IMR-90 (cell line): ENCODE measurements at regions not wholly inside any gene's neighbourhood (a gene's known extent, or its start where the extent isn't known, plus 50 kb on each side); places are given as distances from the start of the nearest gene placed in this dataset.

Experiments
- CHD1 ChIP-seq: IDR thresholded peaks from 2 replicates; pipeline ENCODE4 v1.6.1; 2012; ENCODE audit warnings: low read depth, low read length, improper control_type of control experiment
- POLR2A ChIP-seq: IDR thresholded peaks from 2 replicates; pipeline ENCODE4 v1.6.1; 2012; ENCODE audit warnings: mild to moderate bottlenecking, low read depth, low read length
- TF ChIP-seq, protein P1 (sequence below): conservative IDR thresholded peaks from 2 replicates; pipeline ENCODE4 v1.5.1; 2012; ENCODE audit warnings: mild to moderate bottlenecking, low read depth, low read length, improper control_type of control experiment

DNA sequence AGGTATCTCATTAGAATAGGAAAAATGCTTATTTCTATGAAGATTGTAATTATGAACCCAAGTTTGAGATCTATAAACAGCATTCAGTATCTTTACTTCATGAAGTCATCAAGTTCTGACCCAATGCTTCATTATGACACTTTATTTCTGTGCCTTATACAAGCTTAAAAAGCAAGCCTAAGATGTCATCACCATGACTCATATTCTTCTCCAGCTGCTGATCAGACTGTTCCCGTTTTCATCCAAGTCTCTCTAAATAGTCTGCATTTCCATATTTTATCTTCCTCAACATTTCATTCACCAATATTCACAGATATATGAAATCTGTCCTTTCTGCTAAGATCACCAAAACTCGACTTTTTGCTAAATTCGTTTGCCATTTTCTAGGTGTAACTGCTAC is 1247.2 kb upstream of the PRR20A start:
- TF ChIP-seq, protein P1, sequence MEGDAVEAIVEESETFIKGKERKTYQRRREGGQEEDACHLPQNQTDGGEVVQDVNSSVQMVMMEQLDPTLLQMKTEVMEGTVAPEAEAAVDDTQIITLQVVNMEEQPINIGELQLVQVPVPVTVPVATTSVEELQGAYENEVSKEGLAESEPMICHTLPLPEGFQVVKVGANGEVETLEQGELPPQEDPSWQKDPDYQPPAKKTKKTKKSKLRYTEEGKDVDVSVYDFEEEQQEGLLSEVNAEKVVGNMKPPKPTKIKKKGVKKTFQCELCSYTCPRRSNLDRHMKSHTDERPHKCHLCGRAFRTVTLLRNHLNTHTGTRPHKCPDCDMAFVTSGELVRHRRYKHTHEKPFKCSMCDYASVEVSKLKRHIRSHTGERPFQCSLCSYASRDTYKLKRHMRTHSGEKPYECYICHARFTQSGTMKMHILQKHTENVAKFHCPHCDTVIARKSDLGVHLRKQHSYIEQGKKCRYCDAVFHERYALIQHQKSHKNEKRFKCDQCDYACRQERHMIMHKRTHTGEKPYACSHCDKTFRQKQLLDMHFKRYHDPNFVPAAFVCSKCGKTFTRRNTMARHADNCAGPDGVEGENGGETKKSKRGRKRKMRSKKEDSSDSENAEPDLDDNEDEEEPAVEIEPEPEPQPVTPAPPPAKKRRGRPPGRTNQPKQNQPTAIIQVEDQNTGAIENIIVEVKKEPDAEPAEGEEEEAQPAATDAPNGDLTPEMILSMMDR: no peak
- TF ChIP-seq POLR2A (no peak), CHD1 (no peak)
